AG04449 (cell line): ENCODE measurements at regions not wholly inside any gene's neighbourhood (a gene's known extent, or its start where the extent isn't known, plus 50 kb on each side); places are given as distances from the start of the nearest gene placed in this dataset.

ENCODE experiments used
- CTCF ChIA-PET: fragments of 350-600 bp; formaldehyde crosslinking; extraction: SDS; loops from one replicate; lab custom pipeline; 2021; ENCODE audit warnings: antibody characterized with exemption; lab: Yijun Ruan, JAX
- POLR2A ChIA-PET: fragments of 400-600, 350-600 bp; formaldehyde crosslinking; extraction: SDS; loops from one replicate; lab custom pipeline; 2020; ENCODE audit warnings: antibody characterized with exemption, inconsistent platforms; lab: Yijun Ruan, JAX
- DNase-seq: peaks from one replicate; pipeline ENCODE4 v3.0.0-alpha.2; 2010; ENCODE audit warnings: low read depth, low spot score
- H3K4me3 ChIP-seq: 2 replicates; pipeline ENCODE4 v1.5.1; 2011; ENCODE audit warnings: low read depth, mild to moderate bottlenecking, control low read depth, low read length
- CTCF ChIP-seq: IDR thresholded peaks from one replicate; pipeline ENCODE4 v1.5.1; 2011; ENCODE audit warnings: mild to moderate bottlenecking, moderate library complexity, low read length, control low read depth, inconsistent platforms; ENCODE audit not compliant: insufficient read depth; ENCODE audit errors: missing control alignments

GRCh38 chr4:45745741-45746140 lies 378.1 kb downstream of the GABRG1 start:
- DNase-seq: no peak
- POLR2A ChIA-PET: no interaction called here
- no peak overlapping the region for H3K4me3 ChIP-seq
- TF ChIP-seq CTCF: no peak
- CTCF ChIA-PET: no interaction called here

- no peak overlapping the region for H3K4me3 ChIP-seq
- CTCF ChIA-PET: no interaction called here
- no peak for DNase-seq
- POLR2A ChIA-PET: no interaction called here
- TF ChIP-seq CTCF: no peak
Measured at GRCh38 chr4:45741897-45742296, 382.0 kb downstream of the GABRG1 start.

GRCh38 chr4:45732161-45732560 lies 391.7 kb downstream of the GABRG1 start:
- ChIA-PET POLR2A (no interaction called here), CTCF (no interaction called here)
- no peak for TF ChIP-seq CTCF
- no peak overlapping the region for H3K4me3 ChIP-seq
- DNase-seq: no peak

DNA sequence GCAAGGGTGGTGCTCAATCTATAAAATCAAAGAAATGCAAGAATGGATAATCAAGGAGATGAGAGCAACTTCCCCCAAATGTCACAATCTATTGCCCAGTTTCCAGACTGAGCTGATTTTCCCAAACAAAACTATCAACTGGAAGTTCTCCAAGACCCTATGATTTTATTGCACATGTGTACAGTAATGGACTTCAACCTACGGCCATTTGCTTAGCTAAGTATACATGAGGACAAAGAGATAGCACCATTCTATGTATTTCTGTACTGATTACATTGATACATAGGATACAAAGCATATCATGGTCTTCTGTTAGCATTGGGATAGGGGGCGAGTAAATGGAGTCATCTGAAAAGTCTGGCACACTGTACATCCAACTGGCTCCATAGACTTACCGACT lies 407.8 kb downstream of the GABRG1 start:
- CTCF ChIA-PET: no interaction called here
- no peak for TF ChIP-seq CTCF
- DNase-seq: no peak
- POLR2A ChIA-PET: no interaction called here
- H3K4me3 ChIP-seq: no peak overlapping the region

GRCh38 chr4:45713996-45714395 lies 409.9 kb downstream of the GABRG1 start:
- H3K4me3 ChIP-seq: no peak overlapping the region
- TF ChIP-seq CTCF: no peak
- no peak for DNase-seq
- ChIA-PET CTCF (no interaction called here), POLR2A (no interaction called here)

DNA sequence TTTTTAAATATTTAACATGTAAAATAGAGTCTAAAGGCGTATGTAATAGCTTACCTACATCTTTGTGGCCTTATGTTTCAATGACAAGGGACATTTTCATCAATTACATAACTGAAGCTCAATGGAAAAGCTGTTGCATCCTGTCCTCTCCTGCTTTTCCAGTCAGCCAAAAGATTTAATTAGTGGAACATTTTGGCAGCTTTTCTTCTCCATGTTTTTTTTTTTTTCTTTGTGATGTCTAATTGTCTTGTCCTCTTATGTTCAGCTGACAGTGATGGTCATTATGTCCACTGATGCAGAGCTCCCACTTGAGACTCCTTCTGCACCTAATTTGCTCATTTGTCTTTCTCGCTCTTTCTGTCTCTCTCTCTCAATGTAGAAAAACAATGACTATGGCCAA lies 422.2 kb downstream of the GABRG1 start:
- ChIA-PET POLR2A (no interaction called here), CTCF (no interaction called here)
- no peak for DNase-seq
- TF ChIP-seq CTCF: no peak
- no peak overlapping the region for H3K4me3 ChIP-seq
